SKM-1 treated with dmso at 0.1 percent for 144 hours (cell line): ENCODE measurements at regions not wholly inside any gene's neighbourhood (a gene's known extent, or its start where the extent isn't known, plus 50 kb on each side); places are given as distances from the start of the nearest gene placed in this dataset.

ENCODE experiments used
- DNase-seq: peaks from one replicate; lab custom pipeline; 2025; ENCODE audit not compliant: unreplicated experiment; lab: John Stamatoyannopoulos, UW

- no peak for DNase-seq
Observed at GRCh38 chr2:223368481-223368880, 233.7 kb downstream of the SCG2 start.

- no peak for DNase-seq
Observed at GRCh38 chr2:223369889-223370288, 232.3 kb downstream of the SCG2 start.

GRCh38 chr2:223383315-223383714 lies 218.8 kb downstream of the SCG2 start:
- DNase-seq: no peak

GRCh38 chr2:223386189-223386588 lies 216.0 kb downstream of the SCG2 start:
- DNase-seq: no peak

GRCh38 chr2:223386984-223387383 lies 215.2 kb downstream of the SCG2 start:
- DNase-seq: no peak

GRCh38 chr2:223389624-223390023 lies 212.5 kb downstream of the SCG2 start:
- DNase-seq: no peak

- no peak for DNase-seq
Observed at GRCh38 chr2:223396993-223397392, 205.2 kb downstream of the SCG2 start.

GRCh38 chr2:223399357-223399957 lies 202.7 kb downstream of the SCG2 start:
- no peak for DNase-seq

- no peak for DNase-seq
Observed at GRCh38 chr2:223404616-223405015, 197.5 kb downstream of the SCG2 start.

- no peak for DNase-seq
Observed at GRCh38 chr2:223414646-223415045, 187.5 kb downstream of the SCG2 start.

- DNase-seq: no peak
Observed at GRCh38 chr2:223415071-223415470, 187.1 kb downstream of the SCG2 start.

GRCh38 chr2:223416815-223417610 lies 185.1 kb downstream of the SCG2 start:
- DNase-seq: no peak

- no peak for DNase-seq
Observed at GRCh38 chr2:223418131-223418530, 184.0 kb downstream of the SCG2 start.

GRCh38 chr2:223418604-223419199 lies 183.5 kb downstream of the SCG2 start:
- DNase-seq: no peak

GRCh38 chr2:223420048-223420447 lies 182.1 kb downstream of the SCG2 start:
- DNase-seq: no peak

GRCh38 chr2:223431479-223431878 lies 170.7 kb downstream of the SCG2 start:
- no peak for DNase-seq

GRCh38 chr2:223433461-223433860 lies 168.7 kb downstream of the SCG2 start:
- DNase-seq: no peak

- DNase-seq: no peak
Observed at GRCh38 chr2:223437788-223438187, 164.4 kb downstream of the SCG2 start.

- no peak for DNase-seq
Observed at GRCh38 chr2:223439184-223439583, 163.0 kb downstream of the SCG2 start.

GRCh38 chr2:223439786-223440185 lies 162.4 kb downstream of the SCG2 start:
- DNase-seq: no peak

- DNase-seq: no peak
Observed at GRCh38 chr2:223442847-223443246, 159.3 kb downstream of the SCG2 start.

GRCh38 chr2:223450246-223450645 lies 151.9 kb downstream of the SCG2 start:
- no peak for DNase-seq
